ENCODE measurements at regions not wholly inside any gene's neighbourhood (a gene's known extent, or its start where the extent isn't known, plus 50 kb on each side); places are given as distances from the start of the nearest gene placed in this dataset.

DNA sequence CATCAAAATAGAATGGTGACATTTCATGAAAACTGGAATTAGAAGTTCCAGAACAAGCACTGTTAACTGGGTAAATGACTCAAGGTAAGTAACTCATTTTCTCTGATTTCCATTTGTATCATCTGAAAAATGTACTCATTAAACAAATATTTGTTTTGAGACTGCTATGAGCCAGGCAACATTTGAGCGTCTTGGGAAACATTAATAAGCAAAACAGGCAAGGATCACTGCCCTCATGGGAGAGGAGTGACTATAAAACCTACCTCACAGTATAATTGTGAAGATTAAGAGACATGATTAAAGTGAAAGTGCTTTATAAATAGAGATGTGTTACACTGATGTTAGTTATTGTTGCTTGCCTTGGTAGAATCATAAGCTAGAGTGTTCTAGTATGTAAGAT is 711.8 kb upstream of the UBE2E2 start:
- Histone ChIP-seq H3K9me3 (ENCODE audit: control insufficient read depth in 1 of 2, insufficient read depth in 1 of 2, low read length in 2 of 2) (no peaks in the 10 kb centered on the region), H3K27me3 (ENCODE audit: control insufficient read depth in 1 of 2, insufficient read depth in 2 of 2, low read length in 2 of 2) (no peaks in the 10 kb centered on the region), H3K27ac (ENCODE audit: low read depth in 1 of 2, low read length in 2 of 2) (no peak overlapping the region), H3K36me3 (ENCODE audit: insufficient read depth, low read length) (no peaks in the 10 kb centered on the region), H3K4me1 (ENCODE audit: insufficient read depth, low read length) (no peaks in the 10 kb centered on the region), H3K4me3 (ENCODE audit: low read length) (no peak overlapping the region)
- Mint-ChIP-seq H3K4me3 (no peak overlapping the region), H3K4me1 (ENCODE audit: low read depth) (no peaks in the 10 kb centered on the region), H3K36me3 (ENCODE audit: low read depth) (no peaks in the 10 kb centered on the region), H3K27me3 (no peaks in the 10 kb centered on the region), H3K27ac (no peak overlapping the region), H3K9me3 (peaks cover 2% of the 10 kb centered on the region)
- intact Hi-C loops (cut with DNase I, micrococcal nuclease) = no loop called here
- POLR2A ChIA-PET = no interaction called here
- DNase-seq (no peak), ATAC-seq (ENCODE audit: poor library complexity) (no peak)
- TF ChIP-seq, protein P1, sequence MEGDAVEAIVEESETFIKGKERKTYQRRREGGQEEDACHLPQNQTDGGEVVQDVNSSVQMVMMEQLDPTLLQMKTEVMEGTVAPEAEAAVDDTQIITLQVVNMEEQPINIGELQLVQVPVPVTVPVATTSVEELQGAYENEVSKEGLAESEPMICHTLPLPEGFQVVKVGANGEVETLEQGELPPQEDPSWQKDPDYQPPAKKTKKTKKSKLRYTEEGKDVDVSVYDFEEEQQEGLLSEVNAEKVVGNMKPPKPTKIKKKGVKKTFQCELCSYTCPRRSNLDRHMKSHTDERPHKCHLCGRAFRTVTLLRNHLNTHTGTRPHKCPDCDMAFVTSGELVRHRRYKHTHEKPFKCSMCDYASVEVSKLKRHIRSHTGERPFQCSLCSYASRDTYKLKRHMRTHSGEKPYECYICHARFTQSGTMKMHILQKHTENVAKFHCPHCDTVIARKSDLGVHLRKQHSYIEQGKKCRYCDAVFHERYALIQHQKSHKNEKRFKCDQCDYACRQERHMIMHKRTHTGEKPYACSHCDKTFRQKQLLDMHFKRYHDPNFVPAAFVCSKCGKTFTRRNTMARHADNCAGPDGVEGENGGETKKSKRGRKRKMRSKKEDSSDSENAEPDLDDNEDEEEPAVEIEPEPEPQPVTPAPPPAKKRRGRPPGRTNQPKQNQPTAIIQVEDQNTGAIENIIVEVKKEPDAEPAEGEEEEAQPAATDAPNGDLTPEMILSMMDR (IDR thresholded peaks at IDR 0.05) = no peak
- CTCF ChIA-PET = no interaction called here

DNA sequence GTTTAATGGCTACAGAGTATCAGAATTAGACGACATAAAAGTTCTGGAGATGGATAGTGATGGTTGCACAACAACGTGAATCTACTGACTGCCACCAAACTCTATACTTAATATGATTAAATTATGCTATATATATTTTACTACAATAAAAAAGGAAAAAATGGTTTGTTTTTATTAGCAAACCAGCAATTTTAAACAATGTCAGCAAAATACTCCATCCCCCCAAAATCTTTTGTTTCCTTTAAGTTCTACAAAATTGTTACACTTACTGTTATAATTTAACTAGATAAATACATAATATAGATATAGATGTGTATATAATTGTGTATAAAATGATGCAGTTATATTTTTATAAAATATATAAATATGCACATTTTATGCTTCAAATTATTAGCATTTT is 710.8 kb upstream of the UBE2E2 start:
- intact Hi-C loops (cut with DNase I, micrococcal nuclease) = no loop called here
- Histone ChIP-seq H3K36me3 (ENCODE audit: insufficient read depth, low read length) (no peaks in the 10 kb centered on the region), H3K27me3 (ENCODE audit: control insufficient read depth in 1 of 2, insufficient read depth in 2 of 2, low read length in 2 of 2) (no peaks in the 10 kb centered on the region), H3K4me3 (ENCODE audit: low read length) (no peak overlapping the region), H3K9me3 (ENCODE audit: control insufficient read depth in 1 of 2, insufficient read depth in 1 of 2, low read length in 2 of 2) (no peaks in the 10 kb centered on the region), H3K27ac (ENCODE audit: low read depth in 1 of 2, low read length in 2 of 2) (no peak overlapping the region), H3K4me1 (ENCODE audit: insufficient read depth, low read length) (no peaks in the 10 kb centered on the region)
- no peak overlapping the region for H3K27ac Mint-ChIP-seq
- no peak for ATAC-seq (ENCODE audit: poor library complexity)
- TF ChIP-seq, protein P1 (IDR thresholded peaks at IDR 0.05) = no peak
- H3K4me1 Mint-ChIP-seq (ENCODE audit: low read depth) = no peaks in the 10 kb centered on the region
- no peaks in the 10 kb centered on the region for H3K27me3 Mint-ChIP-seq
- no peak overlapping the region for H3K4me3 Mint-ChIP-seq
- H3K9me3 Mint-ChIP-seq = peaks cover 2% of the 10 kb centered on the region
- DNase-seq = no peak
- CTCF ChIA-PET = no interaction called here
- POLR2A ChIA-PET = no interaction called here
- H3K36me3 Mint-ChIP-seq (ENCODE audit: low read depth) = no peaks in the 10 kb centered on the region

DNA sequence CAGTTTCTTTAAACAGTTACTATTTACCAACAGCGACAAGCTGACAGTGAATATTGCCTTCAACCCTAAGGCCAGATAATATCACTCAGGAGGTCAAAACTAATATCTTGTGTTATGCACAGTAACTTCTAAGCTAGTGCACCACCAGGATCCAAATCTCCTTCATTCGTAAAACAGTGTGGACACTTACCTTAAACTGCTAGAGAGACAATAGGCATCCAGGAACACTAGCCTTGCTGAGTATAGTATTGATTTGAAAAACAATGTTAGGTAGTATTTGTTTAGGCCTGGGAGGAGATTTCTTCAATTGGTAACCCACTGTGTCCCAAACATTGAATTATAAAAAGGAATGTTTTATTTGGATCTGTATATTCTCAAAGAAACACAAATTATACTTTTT is 707.9 kb upstream of the UBE2E2 start:
- H3K9me3 Mint-ChIP-seq = peaks cover 2% of the 10 kb centered on the region
- H3K4me1 ChIP-seq (ENCODE audit: insufficient read depth, low read length) = no peaks in the 10 kb centered on the region
- POLR2A ChIA-PET = no interaction called here

More for the DNA sequence above, 707.9 kb upstream of the UBE2E2 start:
- no peaks in the 10 kb centered on the region for H3K9me3 ChIP-seq (ENCODE audit: control insufficient read depth in 1 of 2, insufficient read depth in 1 of 2, low read length in 2 of 2)
- no peaks in the 10 kb centered on the region for H3K27me3 ChIP-seq (ENCODE audit: control insufficient read depth in 1 of 2, insufficient read depth in 2 of 2, low read length in 2 of 2)
- no peaks in the 10 kb centered on the region for H3K36me3 ChIP-seq (ENCODE audit: insufficient read depth, low read length)
- H3K4me3 ChIP-seq (ENCODE audit: low read length) = no peak overlapping the region
- CTCF ChIA-PET = no interaction called here
- no peak overlapping the region for H3K27ac ChIP-seq (ENCODE audit: low read depth in 1 of 2, low read length in 2 of 2)
- Mint-ChIP-seq H3K4me3 (no peak overlapping the region), H3K36me3 (ENCODE audit: low read depth) (no peaks in the 10 kb centered on the region), H3K27me3 (no peaks in the 10 kb centered on the region), H3K27ac (no peak overlapping the region), H3K4me1 (ENCODE audit: low read depth) (no peaks in the 10 kb centered on the region)
- ATAC-seq (ENCODE audit: poor library complexity) = no peak
- DNase-seq = no peak
- TF ChIP-seq, protein P1 (IDR thresholded peaks at IDR 0.05) = no peak
- intact Hi-C loops (cut with DNase I, micrococcal nuclease) = no loop called here

All from CD4-positive, alpha-beta T cell (primary cell).